GM18870 (cell line): ENCODE measurements at regions not wholly inside any gene's neighbourhood (a gene's known extent, or its start where the extent isn't known, plus 50 kb on each side); places are given as distances from the start of the nearest gene placed in this dataset.
A peak's percentile ranks its signal among the peaks of the same experiment; 100 is the strongest.
"Not testable (repeated sequence)": the region's sequence is repeated elsewhere in the genome, so short reads cannot be mapped to it uniquely, and the experiment has no call there.

Experiments
- ATAC-seq: cut with Tn5 transposase; IDR thresholded peaks from one replicate; pipeline ENCODE4 v1.9.1; 2021; ENCODE audit warnings: moderate library complexity; ENCODE audit not compliant: unreplicated experiment

GRCh38 chr4:79620617-79621016 lies 212.6 kb upstream of the GK2 start:
- ATAC-seq, result no peak

GRCh38 chr4:79613269-79613935 lies 205.4 kb upstream of the GK2 start:
- ATAC-seq, result no peak

- no peak for ATAC-seq
Measured at GRCh38 chr4:79611026-79611425, 203.0 kb upstream of the GK2 start.

GRCh38 chr4:79609817-79610216 lies 201.8 kb upstream of the GK2 start:
- no peak for ATAC-seq

GRCh38 chr4:79607979-79608378 lies 200.0 kb upstream of the GK2 start:
- ATAC-seq, result no peak

- no peak for ATAC-seq
Measured at GRCh38 chr4:79604152-79604551, 196.1 kb upstream of the GK2 start.

GRCh38 chr4:79603681-79604080 lies 195.7 kb upstream of the GK2 start:
- peak; percentile 72 for ATAC-seq

- no peak for ATAC-seq
Measured at GRCh38 chr4:79599691-79600090, 191.7 kb upstream of the GK2 start.

- ATAC-seq, result no peak
Measured at GRCh38 chr4:79598801-79599200, 190.8 kb upstream of the GK2 start.

- no peak for ATAC-seq
Measured at GRCh38 chr4:79598214-79598613, 190.2 kb upstream of the GK2 start.

GRCh38 chr4:79597266-79597665 lies 189.2 kb upstream of the GK2 start:
- no peak for ATAC-seq

- not testable (repeated sequence) for ATAC-seq
Measured at GRCh38 chr4:79592218-79592617, 184.2 kb upstream of the GK2 start.

GRCh38 chr4:79588679-79589078 lies 180.7 kb upstream of the GK2 start:
- ATAC-seq, result no peak

- ATAC-seq, result not testable (repeated sequence)
Measured at GRCh38 chr4:79587207-79587606, 179.2 kb upstream of the GK2 start.

GRCh38 chr4:79585834-79586233 lies 177.8 kb upstream of the GK2 start:
- ATAC-seq, result no peak

- no peak for ATAC-seq
Measured at GRCh38 chr4:79585330-79585729, 177.3 kb upstream of the GK2 start.

- ATAC-seq, result no peak
Measured at GRCh38 chr4:79584902-79585301, 176.9 kb upstream of the GK2 start.

GRCh38 chr4:79584352-79584751 lies 176.3 kb upstream of the GK2 start:
- ATAC-seq, result no peak

- no peak for ATAC-seq
Measured at GRCh38 chr4:79578606-79579005, 170.6 kb upstream of the GK2 start.

- peak; percentile 52 for ATAC-seq
Measured at GRCh38 chr4:79576429-79576753, 168.4 kb upstream of the GK2 start.

GRCh38 chr4:79575709-79576428 lies 167.8 kb upstream of the GK2 start:
- no peak for ATAC-seq

GRCh38 chr4:79574741-79575451 lies 166.9 kb upstream of the GK2 start:
- no peak for ATAC-seq
